Colonic mucosa (tissue), 4 donors: ENCODE measurements at regions not wholly inside any gene's neighbourhood (a gene's known extent, or its start where the extent isn't known, plus 50 kb on each side); places are given as distances from the start of the nearest gene placed in this dataset.

Experiments used
- DNase-seq: peaks from one replicate; pipeline ENCODE4 v3.0.0-alpha.2; 2020
- H3K27ac ChIP-seq: fragments of 200-600 bp; one replicate; pipeline ENCODE4 v1.8.0; 2021
- H3K27me3 ChIP-seq: fragments of 200-600 bp; one replicate; pipeline ENCODE4 v1.8.0; 2021
- H3K36me3 ChIP-seq: fragments of 200-600 bp; one replicate; pipeline ENCODE4 v1.8.0; 2021
- H3K4me1 ChIP-seq: fragments of 200-600 bp; one replicate; pipeline ENCODE4 v1.8.0; 2021; ENCODE audit warnings: mild to moderate bottlenecking
- H3K4me3 ChIP-seq: fragments of 200-600 bp; one replicate; pipeline ENCODE4 v1.8.0; 2021
- H3K9ac ChIP-seq, 2 donors: one replicate each; pipeline ENCODE4 v1.7.0; 2013; ENCODE audit warnings: control low read depth in 2 of 2, low read depth in 2 of 2, low read length in 2 of 2
- H3K9me3 ChIP-seq: fragments of 200-600 bp; one replicate; pipeline ENCODE4 v1.8.0; 2021
- CTCF ChIP-seq: fragments of 200-600 bp; IDR thresholded peaks from one replicate; pipeline ENCODE4 v1.8.0; 2022; ENCODE audit warnings: antibody characterized with exemption, mild to moderate bottlenecking
- intact Hi-C: fragments of 100-400 bp; cut with DNase I; formaldehyde crosslinking; loops from one replicate; pipeline ENCODE4 v1.14.1; 2022
- donor health status: healthy.
- donor health status: DM: no; HTN: no; CAD: no.
- donor health status: DM: no; HTN: no; CAD: no.

- intact Hi-C loops = no loop called here
- H3K9ac ChIP-seq = no peak overlapping the region
- TF ChIP-seq CTCF = no peak
- H3K36me3 ChIP-seq = no peaks in the 10 kb centered on the region
- H3K27me3 ChIP-seq = no peaks in the 10 kb centered on the region
- DNase-seq = no peak
- H3K4me1 ChIP-seq = no peaks in the 10 kb centered on the region
- no peak overlapping the region for H3K4me3 ChIP-seq
- H3K9me3 ChIP-seq = no peaks in the 10 kb centered on the region
- H3K27ac ChIP-seq = no peak overlapping the region
Observed at GRCh38 chr20:55755861-55756260, 249.5 kb downstream of the CBLN4 start.

- intact Hi-C loops = no loop called here
- Histone ChIP-seq H3K9ac (no peak overlapping the region), H3K36me3 (no peaks in the 10 kb centered on the region), H3K9me3 (no peaks in the 10 kb centered on the region), H3K4me3 (no peak overlapping the region), H3K27me3 (no peaks in the 10 kb centered on the region), H3K4me1 (no peaks in the 10 kb centered on the region), H3K27ac (no peak overlapping the region)
- TF ChIP-seq CTCF = no peak
- DNase-seq = no peak
Observed at GRCh38 chr20:55755411-55755810, 249.9 kb downstream of the CBLN4 start.

GRCh38 chr20:55746723-55747122 lies 258.6 kb downstream of the CBLN4 start:
- Histone ChIP-seq H3K27ac (no peak overlapping the region), H3K27me3 (no peaks in the 10 kb centered on the region), H3K36me3 (no peaks in the 10 kb centered on the region), H3K9me3 (no peaks in the 10 kb centered on the region), H3K9ac (no peak overlapping the region), H3K4me3 (no peak overlapping the region), H3K4me1 (no peaks in the 10 kb centered on the region)
- TF ChIP-seq CTCF = no peak
- no peak for DNase-seq
- intact Hi-C loops = no loop called here

GRCh38 chr20:55745840-55746239 lies 259.5 kb downstream of the CBLN4 start:
- H3K4me1 ChIP-seq = no peaks in the 10 kb centered on the region
- no peaks in the 10 kb centered on the region for H3K36me3 ChIP-seq
- no peak for DNase-seq
- H3K4me3 ChIP-seq = no peak overlapping the region
- H3K27ac ChIP-seq = no peak overlapping the region
- H3K9ac ChIP-seq = no peak overlapping the region
- H3K9me3 ChIP-seq = no peaks in the 10 kb centered on the region
- no peaks in the 10 kb centered on the region for H3K27me3 ChIP-seq
- intact Hi-C loops = no loop called here
- TF ChIP-seq CTCF = no peak

- Histone ChIP-seq H3K27me3 (no peaks in the 10 kb centered on the region), H3K27ac (no peak overlapping the region), H3K36me3 (no peaks in the 10 kb centered on the region), H3K9ac (no peak overlapping the region), H3K4me1 (no peaks in the 10 kb centered on the region), H3K4me3 (no peak overlapping the region), H3K9me3 (no peaks in the 10 kb centered on the region)
- no peak for TF ChIP-seq CTCF
- intact Hi-C loops = no loop called here
- DNase-seq = no peak
Observed at GRCh38 chr20:55744896-55745295, 260.4 kb downstream of the CBLN4 start.

GRCh38 chr20:55741801-55742200 lies 263.5 kb downstream of the CBLN4 start:
- H3K9ac ChIP-seq = no peak overlapping the region
- H3K36me3 ChIP-seq = no peaks in the 10 kb centered on the region
- no peaks in the 10 kb centered on the region for H3K9me3 ChIP-seq
- intact Hi-C loops = no loop called here
- no peak for DNase-seq
- no peak for TF ChIP-seq CTCF
- H3K4me1 ChIP-seq = no peaks in the 10 kb centered on the region
- no peak overlapping the region for H3K4me3 ChIP-seq
- H3K27ac ChIP-seq = no peak overlapping the region
- no peaks in the 10 kb centered on the region for H3K27me3 ChIP-seq
